ENCODE measurements at regions not wholly inside any gene's neighbourhood (a gene's known extent, or its start where the extent isn't known, plus 50 kb on each side); places are given as distances from the start of the nearest gene placed in this dataset.

DNA sequence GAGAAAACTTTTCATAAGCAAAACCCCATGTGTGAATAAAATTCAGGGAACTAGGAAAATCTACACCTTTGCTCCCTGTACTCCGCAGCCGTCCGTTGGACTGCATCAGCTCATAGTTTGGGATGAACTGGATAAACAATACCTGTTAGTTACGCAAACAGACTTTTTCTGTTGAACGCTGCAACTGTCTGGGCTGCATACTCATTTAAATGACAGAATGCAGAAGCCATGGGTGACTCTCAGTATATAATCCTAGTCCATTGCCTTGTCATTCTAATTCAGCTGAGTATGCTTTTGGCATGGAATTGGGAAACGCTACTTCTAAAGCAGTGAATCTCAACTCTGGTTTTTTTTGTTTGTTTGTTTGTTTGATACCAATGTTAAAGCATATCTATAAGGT is 151.6 kb downstream of the SLITRK1 start (continued):
- TF ChIP-seq, protein P1, sequence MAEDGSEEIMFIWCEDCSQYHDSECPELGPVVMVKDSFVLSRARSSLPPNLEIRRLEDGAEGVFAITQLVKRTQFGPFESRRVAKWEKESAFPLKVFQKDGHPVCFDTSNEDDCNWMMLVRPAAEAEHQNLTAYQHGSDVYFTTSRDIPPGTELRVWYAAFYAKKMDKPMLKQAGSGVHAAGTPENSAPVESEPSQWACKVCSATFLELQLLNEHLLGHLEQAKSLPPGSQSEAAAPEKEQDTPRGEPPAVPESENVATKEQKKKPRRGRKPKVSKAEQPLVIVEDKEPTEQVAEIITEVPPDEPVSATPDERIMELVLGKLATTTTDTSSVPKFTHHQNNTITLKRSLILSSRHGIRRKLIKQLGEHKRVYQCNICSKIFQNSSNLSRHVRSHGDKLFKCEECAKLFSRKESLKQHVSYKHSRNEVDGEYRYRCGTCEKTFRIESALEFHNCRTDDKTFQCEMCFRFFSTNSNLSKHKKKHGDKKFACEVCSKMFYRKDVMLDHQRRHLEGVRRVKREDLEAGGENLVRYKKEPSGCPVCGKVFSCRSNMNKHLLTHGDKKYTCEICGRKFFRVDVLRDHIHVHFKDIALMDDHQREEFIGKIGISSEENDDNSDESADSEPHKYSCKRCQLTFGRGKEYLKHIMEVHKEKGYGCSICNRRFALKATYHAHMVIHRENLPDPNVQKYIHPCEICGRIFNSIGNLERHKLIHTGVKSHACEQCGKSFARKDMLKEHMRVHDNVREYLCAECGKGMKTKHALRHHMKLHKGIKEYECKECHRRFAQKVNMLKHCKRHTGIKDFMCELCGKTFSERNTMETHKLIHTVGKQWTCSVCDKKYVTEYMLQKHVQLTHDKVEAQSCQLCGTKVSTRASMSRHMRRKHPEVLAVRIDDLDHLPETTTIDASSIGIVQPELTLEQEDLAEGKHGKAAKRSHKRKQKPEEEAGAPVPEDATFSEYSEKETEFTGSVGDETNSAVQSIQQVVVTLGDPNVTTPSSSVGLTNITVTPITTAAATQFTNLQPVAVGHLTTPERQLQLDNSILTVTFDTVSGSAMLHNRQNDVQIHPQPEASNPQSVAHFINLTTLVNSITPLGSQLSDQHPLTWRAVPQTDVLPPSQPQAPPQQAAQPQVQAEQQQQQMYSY (CRISPR knock-in tag; IDR thresholded peaks at IDR 0.05): no peak
- TF ChIP-seq, protein P2, sequence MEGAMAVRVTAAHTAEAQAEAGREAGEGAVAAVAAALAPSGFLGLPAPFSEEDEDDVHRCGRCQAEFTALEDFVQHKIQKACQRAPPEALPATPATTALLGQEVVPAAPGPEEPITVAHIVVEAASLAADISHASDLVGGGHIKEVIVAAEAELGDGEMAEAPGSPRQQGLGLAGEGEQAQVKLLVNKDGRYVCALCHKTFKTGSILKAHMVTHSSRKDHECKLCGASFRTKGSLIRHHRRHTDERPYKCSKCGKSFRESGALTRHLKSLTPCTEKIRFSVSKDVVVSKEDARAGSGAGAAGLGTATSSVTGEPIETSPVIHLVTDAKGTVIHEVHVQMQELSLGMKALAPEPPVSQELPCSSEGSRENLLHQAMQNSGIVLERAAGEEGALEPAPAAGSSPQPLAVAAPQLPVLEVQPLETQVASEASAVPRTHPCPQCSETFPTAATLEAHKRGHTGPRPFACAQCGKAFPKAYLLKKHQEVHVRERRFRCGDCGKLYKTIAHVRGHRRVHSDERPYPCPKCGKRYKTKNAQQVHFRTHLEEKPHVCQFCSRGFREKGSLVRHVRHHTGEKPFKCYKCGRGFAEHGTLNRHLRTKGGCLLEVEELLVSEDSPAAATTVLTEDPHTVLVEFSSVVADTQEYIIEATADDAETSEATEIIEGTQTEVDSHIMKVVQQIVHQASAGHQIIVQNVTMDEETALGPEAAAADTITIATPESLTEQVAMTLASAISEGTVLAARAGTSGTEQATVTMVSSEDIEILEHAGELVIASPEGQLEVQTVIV (IDR thresholded peaks at IDR 0.05; ENCODE audit: borderline replicate concordance, partially characterized antibody): no peak
- no peak for TF ChIP-seq NFXL1 (IDR thresholded peaks at IDR 0.05; ENCODE audit: borderline replicate concordance)

DNA sequence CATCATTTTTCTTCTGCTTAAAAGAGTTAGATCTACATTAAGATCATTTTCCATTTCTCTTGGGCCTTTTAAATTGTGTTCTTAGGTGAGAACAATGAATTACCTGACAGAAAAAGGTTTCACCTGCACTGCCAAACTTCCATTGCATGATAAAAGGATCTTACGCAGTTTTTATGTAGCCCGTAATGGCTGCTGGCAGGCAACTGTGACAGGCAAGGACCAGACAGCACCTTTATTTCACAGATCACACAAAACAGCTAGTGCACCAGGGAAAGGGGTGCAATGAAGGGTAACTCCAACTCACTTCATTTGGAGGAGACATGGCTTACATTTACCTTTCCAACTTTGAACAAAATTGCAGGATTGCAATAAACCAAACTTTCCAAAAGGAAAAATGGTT is 159.8 kb downstream of the SLITRK1 start:
- no peak for FAIRE-seq
- SMC1A ChIA-PET (ENCODE audit: uncharacterized antibody, unreplicated experiment): interaction anchor here (0.8 kb wide), 1 partner anchor 43 kb away, joined by 3 read pairs; no protein-coding TSS in a partner anchor

More for the DNA sequence above, 159.8 kb downstream of the SLITRK1 start:
- no peaks in the 10 kb centered on the region for H3K4me1 ChIP-seq (ENCODE audit: control insufficient read depth, insufficient read depth, low read length)
- H2AFZ ChIP-seq (ENCODE audit: control insufficient read depth, low read depth, low read length): no peak overlapping the region
- in situ Hi-C loops (cut with MboI): no loop called here
- no peaks in the 10 kb centered on the region for H3K79me2 ChIP-seq (ENCODE audit: control insufficient read depth, insufficient read depth, low read length)
- H3K4me3 ChIP-seq: no peak overlapping the region
- no TSS peak for BruUV-seq (replicated peaks)
- ChIA-PET RAD21 (ENCODE audit: unreplicated experiment) (no interaction called here), POLR2A (no interaction called here), CTCF (no interaction called here)
- H3K9me3 ChIP-seq (replicated peaks; ENCODE audit: control insufficient read depth, insufficient read depth, low read length): no peaks in the 10 kb centered on the region
- ATAC-seq: no peak
- no peaks in the 10 kb centered on the region for H4K20me1 ChIP-seq (ENCODE audit: control insufficient read depth, insufficient read depth)
- no peak overlapping the region for H3K27ac ChIP-seq (ENCODE audit: control insufficient read depth, insufficient read depth)
- no peaks in the 10 kb centered on the region for H3K36me3 ChIP-seq (ENCODE audit: control insufficient read depth in 2 of 2, insufficient read depth in 2 of 2, low read length in 1 of 2)
- TF ChIP-seq KLF5 (IDR thresholded peaks at IDR 0.05; ENCODE audit: partially characterized antibody) (no peak), SIN3A (IDR thresholded peaks at IDR 0.05; ENCODE audit: low read depth, low read length) (no peak), ZNF622 (IDR thresholded peaks at IDR 0.05) (no peak), FOXM1 (IDR thresholded peaks at IDR 0.05; ENCODE audit: low read depth, low read length) (no peak)
- TF ChIP-seq, protein P3, sequence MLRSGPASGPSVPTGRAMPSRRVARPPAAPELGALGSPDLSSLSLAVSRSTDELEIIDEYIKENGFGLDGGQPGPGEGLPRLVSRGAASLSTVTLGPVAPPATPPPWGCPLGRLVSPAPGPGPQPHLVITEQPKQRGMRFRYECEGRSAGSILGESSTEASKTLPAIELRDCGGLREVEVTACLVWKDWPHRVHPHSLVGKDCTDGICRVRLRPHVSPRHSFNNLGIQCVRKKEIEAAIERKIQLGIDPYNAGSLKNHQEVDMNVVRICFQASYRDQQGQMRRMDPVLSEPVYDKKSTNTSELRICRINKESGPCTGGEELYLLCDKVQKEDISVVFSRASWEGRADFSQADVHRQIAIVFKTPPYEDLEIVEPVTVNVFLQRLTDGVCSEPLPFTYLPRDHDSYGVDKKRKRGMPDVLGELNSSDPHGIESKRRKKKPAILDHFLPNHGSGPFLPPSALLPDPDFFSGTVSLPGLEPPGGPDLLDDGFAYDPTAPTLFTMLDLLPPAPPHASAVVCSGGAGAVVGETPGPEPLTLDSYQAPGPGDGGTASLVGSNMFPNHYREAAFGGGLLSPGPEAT (IDR thresholded peaks at IDR 0.05; ENCODE audit: low read depth): no peak
- 69% methylated on average over 2 of the region's 2 CpGs for WGBS (ENCODE audit: insufficient coverage, insufficient replicate concordance, low lambda C conversion rate, missing lambda C conversion rate)
- DNase-seq (ENCODE audit: low read depth, low spot score): no peak
- H3K27me3 ChIP-seq (replicated peaks in 1 of 2; ENCODE audit: control insufficient read depth in 2 of 2, insufficient read depth in 2 of 2, low read length in 1 of 2): no peaks in the 10 kb centered on the region
- no peak overlapping the region for H3K4me2 ChIP-seq (ENCODE audit: control insufficient read depth, insufficient read depth)
- H3K9ac ChIP-seq (ENCODE audit: control insufficient read depth, insufficient read depth, low read length): no peak overlapping the region
- intact Hi-C loops (cut with micrococcal nuclease; ENCODE audit: unreplicated experiment): no loop called here

All from GM12878 (cell line).